SW 1271 (cell line): ENCODE measurements at regions not wholly inside any gene's neighbourhood (a gene's known extent, or its start where the extent isn't known, plus 50 kb on each side); places are given as distances from the start of the nearest gene placed in this dataset.
"Not testable (repeated sequence)": the region's sequence is repeated elsewhere in the genome, so short reads cannot be mapped to it uniquely, and the experiment has no call there.

Experiments
- DNase-seq, 2 experiments: peaks; one replicate each; lab custom pipeline; 2025; lab: John Stamatoyannopoulos, UW

DNA sequence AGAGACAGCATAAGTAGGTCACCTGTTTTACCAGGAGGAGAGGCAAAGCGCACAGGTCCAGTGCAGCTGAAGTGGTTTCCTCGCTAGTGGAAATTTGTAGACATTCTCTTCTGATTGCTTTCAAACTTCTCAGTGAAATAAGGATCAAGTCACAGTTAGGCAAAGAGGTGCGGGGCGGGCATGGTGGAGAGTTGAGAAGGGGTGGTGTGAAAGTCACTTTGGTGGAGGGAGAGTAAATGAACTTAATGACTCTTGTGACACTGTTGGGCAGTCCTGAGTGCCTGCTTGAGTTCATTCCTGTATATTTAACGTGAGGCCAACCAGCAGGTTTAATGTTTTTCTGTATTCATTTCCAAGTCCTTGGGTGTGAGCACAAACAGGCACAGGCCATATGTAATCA is 235.6 kb downstream of the TRIML1 start:
- no peak for DNase-seq

DNA sequence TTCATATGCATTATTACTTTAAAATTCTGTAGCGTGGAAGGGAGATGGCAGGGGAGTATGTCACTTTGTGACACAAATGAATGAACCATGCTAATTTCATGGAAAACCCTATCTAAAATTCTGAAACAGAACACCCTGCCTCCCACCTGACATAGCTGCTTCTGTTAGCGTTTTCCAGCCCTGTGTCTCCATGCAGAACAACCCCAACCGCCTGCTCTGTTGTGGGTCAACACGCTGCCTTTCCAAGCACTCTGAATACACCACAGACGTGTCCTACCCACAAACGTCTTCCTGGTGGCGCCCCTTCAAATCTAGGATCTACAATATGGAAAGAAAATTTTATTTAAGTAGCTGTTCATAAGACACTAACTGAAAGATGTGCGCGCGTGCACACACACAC is 238.6 kb downstream of the TRIML1 start:
- DNase-seq: no peak

GRCh38 chr4:188383180-188383579 is 243.9 kb downstream of the TRIML1 start:
- DNase-seq: no peak

- no peak for DNase-seq
These were observed 248.0 kb downstream of the TRIML1 start for GRCh38 chr4:188387179-188387791.

- DNase-seq: not testable (repeated sequence)
These were observed 252.1 kb downstream of the TRIML1 start for GRCh38 chr4:188391349-188391748.

GRCh38 chr4:188396037-188396436 is 256.8 kb downstream of the TRIML1 start:
- DNase-seq: no peak

DNA sequence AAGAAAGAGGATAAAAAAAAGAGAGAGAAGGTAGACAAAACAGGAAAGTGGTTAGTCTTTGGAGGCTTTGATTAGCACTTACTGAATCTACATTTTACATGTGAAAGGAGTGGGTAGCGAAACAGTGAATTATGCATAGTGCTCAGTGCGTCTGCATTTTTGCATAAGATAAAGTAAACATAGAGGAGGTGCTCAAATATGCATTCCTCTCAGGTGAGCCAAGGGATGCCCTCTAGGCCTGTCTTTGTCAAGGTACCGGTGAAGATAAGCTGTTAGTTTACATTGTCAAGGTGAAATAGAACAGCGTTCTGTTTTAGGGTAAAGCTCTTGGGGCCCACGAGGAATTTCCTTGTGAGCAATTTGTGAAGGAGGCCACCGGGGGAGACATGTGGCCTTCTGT is 260.6 kb downstream of the TRIML1 start:
- DNase-seq: no peak

GRCh38 chr4:188400451-188400850 is 261.2 kb downstream of the TRIML1 start:
- no peak for DNase-seq

DNA sequence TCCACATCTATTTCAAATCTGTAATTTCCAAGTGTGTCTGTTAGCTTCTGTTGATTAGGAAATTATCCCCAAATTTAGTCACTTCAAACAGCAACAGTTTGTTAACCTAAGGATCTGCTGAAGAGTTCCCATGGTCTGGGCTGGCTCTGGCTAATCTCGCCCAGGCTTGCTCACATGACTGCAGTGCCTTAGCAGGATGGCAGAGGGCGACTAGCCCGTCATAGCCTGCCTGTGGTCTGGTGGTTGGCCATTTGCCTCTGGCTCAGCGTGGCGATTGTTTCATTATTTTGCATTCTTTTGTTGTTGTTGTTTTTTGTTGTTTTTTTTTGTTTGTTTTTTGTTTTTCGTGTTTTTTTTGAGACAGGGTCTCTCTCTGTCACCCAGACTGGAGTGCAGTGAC is 264.0 kb downstream of the TRIML1 start:
- DNase-seq: no peak

GRCh38 chr4:188405071-188405835 is 266.0 kb downstream of the TRIML1 start:
- not testable (repeated sequence) for DNase-seq

DNA sequence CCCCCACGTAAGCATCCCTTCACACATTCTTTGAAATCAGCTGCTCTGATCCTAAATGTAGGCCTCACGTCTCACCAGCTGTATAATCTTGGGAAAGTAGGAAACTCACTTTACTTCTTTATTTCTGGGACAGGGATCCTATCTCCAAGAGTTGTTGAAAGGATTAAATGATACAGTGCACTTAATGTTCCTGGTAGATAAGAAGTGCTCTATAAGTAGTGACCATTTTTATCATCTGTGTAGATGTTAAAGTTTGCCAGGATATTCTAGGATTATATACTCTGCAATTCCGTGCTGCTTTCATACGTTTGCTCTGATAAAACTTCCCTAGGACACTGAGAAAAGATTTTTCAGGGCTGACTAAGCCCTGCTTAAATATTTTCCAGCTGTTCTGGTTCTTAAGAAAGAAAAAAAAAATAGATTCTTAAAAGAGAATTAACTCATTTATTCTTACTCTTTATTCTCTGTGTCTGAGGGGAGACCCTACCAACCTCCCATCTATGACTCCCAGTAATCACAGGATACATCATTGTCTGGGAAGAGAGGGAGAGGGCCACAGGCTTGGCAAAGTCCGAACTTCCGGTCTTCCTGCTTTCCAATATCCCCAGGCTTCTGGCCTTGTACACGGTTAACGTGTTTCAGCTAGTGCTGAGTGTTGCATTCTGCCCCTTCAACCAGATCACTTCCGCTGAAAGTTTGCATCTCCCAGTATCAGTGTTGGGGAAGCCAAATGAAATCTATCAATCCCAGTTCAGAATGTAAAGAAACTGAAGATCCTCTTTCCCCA is 269.2 kb downstream of the TRIML1 start:
- no peak for DNase-seq

GRCh38 chr4:188409851-188410250 is 270.6 kb downstream of the TRIML1 start:
- DNase-seq: no peak

- DNase-seq: no peak
These were observed 272.6 kb downstream of the TRIML1 start for GRCh38 chr4:188411805-188412204.

DNA sequence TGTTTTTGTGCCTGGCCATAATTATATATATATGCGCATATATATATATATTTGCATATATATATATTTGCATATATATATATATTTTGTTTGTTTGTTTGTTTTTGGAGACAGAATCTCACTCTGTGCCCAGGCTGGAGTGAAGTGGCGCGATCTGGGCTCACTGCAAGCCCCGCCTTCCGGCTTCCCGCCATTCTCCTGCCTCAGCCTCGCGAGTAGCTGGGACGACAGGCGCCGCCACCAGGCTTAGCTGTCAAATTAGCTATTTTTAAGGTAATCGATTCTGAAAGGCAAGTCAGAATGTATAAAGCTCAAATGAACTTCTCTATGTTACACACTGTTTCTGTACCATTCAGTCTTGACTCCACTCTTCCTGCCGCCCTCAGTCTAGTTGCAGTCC is 273.3 kb downstream of the TRIML1 start:
- no peak for DNase-seq

DNA sequence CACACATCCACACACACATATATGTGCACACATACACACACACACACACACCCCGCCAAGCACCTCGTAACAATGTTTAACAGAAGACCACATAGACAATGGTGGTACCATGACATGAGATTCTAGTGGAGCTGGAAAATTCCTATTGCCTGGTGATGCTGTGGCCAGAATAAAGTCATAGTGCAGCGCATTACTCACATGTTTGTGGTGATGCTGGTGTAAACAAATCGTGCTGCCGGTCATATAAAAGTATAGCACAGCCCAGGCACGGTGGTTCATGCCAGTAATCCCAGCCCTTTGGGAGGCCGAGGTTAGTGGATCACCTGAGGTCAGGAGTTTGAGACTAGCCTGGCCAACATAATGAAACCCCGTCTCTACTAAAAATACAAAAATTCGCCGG is 275.2 kb downstream of the TRIML1 start:
- DNase-seq: no peak

DNA sequence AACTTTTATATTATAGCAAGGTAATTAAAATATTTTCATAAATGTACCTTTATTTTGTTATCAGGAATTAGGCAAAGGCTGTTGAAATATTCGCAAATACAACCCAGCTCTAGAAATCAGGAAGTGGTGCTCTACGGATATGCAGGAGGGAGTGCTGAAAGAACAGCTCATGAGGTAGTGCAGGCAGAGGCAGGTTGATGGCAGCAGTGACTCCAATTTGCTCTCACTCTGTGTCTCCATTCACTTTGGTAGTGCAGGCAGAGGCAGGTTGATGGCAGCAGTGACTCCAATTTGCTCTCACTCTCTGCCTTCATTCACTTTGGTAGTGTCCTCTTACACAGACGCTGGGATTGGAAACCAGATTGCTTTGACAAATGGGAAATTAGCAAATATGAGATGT is 277.9 kb downstream of the TRIML1 start:
- DNase-seq: no peak

GRCh38 chr4:188423039-188423438 is 283.8 kb downstream of the TRIML1 start:
- no peak for DNase-seq

DNA sequence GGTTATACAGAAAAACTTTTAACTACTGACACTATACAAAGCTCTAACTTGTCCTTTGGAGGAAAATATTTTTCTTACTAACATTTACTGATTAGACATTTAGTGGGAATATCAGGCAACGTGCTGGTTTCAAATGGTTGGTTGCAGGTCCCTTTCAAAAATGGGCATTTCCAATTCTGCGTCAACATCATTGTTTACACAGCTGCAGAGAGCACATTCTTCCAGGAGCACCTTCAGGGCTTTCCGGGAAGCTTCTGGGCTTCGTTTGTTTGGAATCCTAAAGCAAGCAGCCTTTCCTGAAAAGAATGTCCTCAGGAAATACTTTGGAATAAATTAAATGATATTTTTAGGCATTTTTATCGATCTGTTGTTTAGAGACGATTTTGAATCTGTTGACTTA is 289.7 kb downstream of the TRIML1 start:
- DNase-seq: no peak

GRCh38 chr4:188429965-188430364 is 290.7 kb downstream of the TRIML1 start:
- DNase-seq: no peak

GRCh38 chr4:188430384-188430783 is 291.1 kb downstream of the TRIML1 start:
- no peak for DNase-seq

DNA sequence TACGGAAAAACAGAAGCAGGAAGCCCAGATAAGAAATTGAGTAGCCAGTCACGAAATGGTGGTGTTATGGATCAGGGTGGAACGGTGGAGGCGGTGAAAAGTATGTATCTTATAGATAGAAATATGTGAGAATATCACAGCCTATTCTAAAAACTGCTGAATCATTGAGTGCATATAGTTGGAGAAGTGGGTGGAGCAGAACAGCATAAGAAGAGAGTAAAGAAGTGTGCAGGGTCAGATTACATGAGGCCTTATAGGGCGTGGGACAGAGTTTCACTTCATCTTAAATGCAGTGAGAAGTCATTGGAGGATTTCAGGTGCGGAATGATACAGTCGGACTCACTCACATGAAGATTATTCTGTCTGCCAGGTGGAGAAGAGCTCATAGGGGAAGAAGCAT is 293.1 kb downstream of the TRIML1 start:
- no peak for DNase-seq

DNA sequence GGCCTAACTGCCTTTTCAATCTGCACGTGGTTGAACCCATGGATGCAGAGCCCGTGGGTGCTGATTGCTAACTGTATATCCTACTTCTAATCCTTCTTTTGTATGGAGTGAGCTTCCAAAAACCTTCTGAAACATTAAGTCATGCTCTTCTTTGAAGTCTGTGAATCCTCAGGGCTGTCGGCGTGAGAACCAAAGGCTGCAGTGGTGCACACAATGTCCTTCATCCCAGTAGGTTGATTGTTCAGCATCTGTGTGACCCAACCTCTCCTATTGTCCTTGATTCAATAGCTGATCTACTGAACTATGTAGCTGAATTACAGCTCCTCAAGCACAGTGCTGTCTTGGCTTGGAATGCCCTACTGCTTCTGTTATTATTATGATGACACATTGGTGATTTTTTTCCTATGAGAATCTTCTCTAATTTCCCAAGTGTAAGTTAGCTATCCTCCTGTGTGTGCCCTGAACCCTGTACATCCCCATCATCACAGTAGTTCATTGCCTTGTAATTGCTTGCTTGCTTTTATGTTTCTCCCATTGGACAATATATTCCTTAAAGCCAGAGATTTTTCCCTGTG is 294.6 kb downstream of the TRIML1 start:
- no peak for DNase-seq

DNA sequence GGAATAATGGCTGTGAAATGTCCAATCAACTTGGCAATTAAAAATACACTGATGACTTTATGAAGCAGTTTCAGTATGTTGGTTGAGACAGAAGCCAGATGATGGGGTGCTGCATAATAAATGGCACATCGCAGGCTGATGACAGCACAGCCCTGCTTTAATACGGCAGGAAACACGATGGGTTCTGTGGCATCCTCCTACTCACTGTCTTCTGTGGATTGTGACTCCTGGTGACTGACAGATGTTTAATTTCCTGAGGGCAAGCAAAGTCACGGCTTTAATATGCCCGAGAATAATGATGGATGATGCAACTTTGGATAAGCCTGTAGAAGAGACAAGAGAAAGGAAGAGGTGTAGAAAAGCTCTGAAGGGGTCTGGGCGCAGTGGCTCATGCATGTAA is 295.4 kb downstream of the TRIML1 start:
- DNase-seq: no peak
